HG03469 (cell line): ENCODE measurements at regions not wholly inside any gene's neighbourhood (a gene's known extent, or its start where the extent isn't known, plus 50 kb on each side); places are given as distances from the start of the nearest gene placed in this dataset.

ENCODE experiments used
- ATAC-seq: cut with Tn5 transposase; IDR thresholded peaks from one replicate; pipeline ENCODE4 v1.9.1; 2021; ENCODE audit warnings: mild to moderate bottlenecking, moderate library complexity, moderate number of reproducible peaks; ENCODE audit not compliant: unreplicated experiment

DNA sequence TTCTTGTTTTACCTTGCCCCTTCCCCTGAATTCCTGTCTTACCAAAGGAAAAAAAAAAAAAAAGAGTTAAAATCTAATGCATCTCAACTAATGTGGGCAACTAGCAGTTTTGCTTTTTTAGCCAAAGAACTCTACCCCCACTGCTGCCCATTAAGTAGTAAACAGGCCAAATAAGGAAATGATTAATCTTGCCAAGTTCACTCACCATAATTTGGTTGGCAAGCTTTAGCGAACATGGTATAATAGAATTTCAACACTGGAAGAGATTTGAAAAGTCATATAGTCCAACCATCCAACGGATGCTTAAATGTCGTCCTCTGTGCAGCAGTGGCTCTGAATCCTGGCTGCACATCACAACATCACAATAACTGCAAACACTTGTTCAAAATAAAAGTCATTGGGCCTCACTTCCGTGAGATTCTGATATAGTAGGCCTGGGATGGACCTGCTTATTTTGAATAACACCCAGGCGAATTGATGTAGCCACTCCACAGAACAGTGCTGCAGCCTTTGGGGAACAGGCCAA lies 142.0 kb upstream of the UBE2E1 start:
- no peak for ATAC-seq

DNA sequence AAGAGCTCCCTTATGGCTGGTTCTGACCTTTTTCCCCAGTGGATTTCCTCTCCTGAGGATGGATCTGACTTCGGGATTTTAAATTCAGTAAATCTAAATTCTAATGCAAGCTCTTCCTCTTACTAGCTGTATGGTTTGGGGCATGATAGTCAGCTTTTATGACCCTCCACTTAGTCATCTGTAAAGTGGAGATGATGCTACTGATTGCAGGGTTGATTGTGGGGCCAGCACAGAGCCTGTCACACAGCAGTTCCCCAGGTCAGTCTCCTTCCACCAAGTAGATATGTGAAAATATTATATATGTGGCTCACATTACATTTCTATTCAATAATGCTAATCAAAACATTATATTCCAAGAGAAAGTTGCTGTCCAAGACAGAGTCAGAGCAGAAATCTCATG lies 141.3 kb upstream of the UBE2E1 start:
- ATAC-seq, result no peak

DNA sequence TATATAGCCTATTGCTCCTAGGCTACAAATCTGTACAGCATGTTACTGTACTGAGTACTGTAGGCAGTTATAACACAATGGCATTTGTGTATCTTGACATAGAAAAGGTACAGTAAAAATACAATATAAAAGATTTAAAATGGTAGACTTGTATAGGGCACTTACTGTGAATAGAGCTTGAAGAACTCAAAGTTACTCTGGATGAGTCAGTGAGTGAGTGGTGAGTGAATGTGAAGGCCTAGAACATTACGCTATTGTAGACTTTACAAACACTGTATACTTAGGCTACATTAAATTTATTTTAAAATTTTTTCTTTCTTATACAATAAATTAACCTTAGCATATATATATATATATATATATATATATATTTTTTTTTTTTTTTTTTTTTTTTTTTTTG lies 140.0 kb upstream of the UBE2E1 start:
- no peak for ATAC-seq

DNA sequence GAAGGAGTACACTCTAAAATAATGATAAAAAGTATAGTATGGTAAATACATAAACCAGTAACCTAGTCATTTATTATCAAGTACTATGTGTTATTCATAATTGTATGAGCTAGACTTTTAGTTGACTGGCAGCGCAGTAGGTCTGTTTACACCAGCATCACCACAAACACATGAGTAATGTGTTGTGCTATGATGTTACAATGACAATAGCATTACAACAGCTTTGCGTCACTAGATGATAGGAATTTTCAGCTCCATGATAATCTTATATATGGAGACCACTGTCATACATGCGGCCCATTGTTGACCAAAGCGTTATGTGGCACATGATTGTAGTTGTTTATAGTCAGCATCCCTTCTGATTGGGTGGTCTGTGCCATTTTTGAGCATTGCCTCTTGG lies 138.9 kb upstream of the UBE2E1 start:
- ATAC-seq, result no peak

DNA sequence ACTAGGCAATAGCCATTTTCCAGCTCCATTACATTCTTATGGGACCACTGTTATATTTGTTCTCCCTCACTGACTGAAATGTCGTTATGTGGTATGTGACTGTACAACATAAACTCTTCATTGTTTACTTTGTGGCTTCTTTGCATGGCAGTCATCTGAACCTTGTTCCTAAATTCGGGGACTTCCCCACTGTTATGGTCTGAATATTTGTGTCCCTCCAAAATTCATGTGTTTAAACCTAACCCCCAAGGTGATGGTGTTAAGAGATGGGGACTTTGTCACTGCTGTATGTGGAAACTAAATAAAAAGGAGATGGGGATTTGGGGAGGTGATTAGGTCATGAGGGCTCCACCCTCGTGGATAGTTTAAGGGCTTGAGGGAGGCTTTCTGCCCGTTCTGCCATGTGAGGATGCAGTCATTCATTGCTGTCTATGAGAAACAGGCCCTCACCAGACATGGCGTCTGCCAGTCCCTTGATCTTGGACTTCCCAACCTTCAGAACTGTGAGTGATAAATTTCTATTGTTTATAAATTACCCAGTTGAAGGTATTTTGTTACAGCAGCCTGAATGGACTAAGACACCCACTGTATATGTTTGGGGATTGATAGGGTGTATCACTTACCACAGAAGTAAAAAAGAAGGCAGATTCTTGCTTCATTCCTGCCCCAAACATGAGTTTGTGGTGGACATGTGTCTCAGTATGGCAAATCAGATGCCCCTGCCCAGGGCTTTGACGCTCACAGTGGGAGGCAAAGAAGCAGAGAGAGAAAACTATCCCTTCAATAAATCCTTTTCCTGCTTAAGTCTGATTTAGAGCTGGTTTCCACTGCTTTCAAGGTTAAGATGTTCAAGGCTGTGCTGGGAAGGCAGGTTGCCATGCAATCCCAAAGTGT lies 138.0 kb upstream of the UBE2E1 start:
- ATAC-seq, result no peak

DNA sequence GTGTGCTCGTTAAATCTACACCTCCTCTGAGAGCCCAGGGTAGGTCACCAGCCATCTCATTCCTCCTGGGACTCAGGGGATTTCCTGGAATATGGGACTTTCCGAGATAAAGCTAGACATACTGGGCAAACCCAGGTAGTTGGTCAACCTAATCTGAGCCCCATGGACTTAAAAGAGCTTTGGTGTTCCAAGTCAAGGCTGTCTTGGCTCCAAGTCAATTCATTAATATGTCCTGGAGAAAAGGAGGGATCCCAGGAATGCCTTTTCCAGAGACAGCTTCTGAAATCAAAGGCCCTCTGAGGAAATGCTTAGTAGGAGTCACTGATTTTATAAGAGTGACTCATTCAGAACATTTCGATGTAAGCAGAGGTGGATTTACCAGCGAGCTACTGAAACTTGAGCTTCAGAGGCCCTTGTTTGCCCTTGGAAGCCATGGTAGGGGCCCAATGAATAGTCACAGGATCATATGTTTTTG lies 137.3 kb upstream of the UBE2E1 start:
- ATAC-seq, result no peak

DNA sequence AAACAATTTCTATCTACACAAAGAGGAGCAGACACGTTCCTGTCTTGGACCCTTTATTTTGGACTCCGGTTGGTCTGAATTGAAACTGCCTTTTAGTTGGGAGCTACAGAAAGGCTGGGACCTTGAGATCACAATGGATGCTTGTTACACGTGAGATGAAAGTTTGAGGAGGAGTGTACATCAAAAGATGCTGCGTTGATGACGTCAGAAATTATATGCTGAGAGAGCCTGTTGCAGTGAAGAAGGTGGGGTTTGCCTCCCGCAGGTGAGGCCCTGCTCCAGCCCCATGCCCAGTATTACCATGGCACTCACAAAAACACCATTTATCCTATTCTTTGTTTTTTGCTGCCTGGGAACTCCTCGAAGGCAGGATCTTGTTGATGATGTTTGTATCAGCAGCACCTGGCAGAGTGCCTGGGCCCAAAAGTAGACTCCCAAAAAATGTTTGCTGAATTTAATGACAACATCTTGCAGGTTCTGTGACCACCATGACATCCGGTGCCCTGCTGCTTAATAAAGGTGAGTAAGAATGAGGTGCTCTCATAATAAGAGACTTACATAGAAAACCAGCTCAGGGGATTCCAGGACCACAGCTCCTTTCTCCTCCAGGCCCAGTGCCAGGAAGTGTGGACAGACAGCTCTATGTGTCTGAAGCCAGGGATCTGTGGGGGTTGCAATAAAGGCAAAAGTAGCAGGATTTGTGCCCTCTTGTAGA lies 136.1 kb upstream of the UBE2E1 start:
- ATAC-seq, result no peak

DNA sequence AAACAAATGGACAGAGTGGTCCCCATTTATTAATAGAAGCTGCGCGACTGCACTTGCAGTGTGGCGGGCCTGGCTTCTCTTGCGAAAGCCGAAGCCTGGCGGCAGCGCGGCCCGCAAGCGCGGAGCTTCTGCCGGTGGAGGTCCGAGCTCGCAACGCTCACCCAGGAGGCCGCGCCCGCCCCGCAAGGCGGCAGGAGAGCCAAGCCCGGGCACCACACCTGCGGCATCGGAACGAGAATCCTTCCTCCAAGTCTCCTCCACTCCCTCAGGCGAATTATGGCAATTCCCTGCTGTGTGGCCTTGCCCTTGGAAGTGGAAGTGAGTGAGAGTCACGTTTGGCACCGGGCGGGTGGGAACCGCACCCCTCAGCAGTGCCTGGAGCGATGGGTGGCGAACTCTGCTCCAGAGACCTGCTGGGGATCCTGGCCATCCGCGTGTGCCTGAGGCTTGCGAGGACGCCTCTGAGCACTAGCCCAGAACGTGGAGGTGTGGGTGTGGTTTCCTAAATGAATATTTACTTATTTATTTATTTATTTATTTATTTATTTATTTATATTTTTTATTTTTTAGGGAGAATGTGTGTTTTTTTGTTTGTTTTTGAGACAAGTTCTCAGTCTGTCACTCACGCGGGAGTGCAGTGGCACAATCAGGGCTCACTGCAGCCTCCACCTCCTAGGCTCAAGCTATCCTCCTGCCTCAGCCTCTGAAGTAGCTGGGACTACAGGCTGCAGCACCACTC lies 133.7 kb upstream of the UBE2E1 start:
- ATAC-seq, result no peak

DNA sequence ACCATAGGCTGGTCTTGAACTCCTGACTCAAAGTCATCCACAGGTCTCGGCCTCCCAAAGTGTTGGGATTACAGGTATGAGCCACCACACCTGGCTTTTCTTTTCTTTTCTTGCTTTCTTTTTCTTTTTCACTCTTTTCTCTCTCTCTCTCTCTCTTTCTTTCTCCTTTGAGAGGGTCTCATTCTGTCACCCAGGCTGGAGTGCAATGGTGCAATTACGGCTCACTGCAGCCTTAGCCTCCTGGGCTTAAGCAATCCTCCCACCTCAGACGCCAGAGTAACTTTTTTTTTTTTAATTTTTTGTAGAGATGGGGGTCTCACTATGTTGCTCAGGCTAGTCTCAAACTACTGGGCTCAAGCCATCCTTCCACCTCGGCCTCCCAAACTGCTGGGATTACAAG lies 133.1 kb upstream of the UBE2E1 start:
- no peak for ATAC-seq

DNA sequence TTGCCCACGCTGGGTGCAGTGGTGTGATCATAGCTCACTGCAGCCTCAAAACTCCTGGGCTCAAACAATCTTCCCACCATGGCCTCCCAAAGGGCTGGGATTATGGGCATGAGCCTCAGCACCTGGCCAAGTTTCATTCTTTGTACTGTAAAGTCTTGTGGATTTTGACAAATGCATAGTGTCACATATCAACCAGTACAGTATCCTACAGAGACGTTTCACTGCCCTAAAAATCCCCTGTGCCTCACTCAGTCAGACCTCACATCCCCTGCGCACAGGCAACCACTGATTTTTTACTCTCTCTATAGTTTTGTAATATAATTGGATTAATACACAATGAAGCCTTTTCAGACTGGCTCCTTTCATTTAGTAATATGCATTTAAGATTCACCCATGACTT lies 130.7 kb upstream of the UBE2E1 start:
- ATAC-seq, result no peak

DNA sequence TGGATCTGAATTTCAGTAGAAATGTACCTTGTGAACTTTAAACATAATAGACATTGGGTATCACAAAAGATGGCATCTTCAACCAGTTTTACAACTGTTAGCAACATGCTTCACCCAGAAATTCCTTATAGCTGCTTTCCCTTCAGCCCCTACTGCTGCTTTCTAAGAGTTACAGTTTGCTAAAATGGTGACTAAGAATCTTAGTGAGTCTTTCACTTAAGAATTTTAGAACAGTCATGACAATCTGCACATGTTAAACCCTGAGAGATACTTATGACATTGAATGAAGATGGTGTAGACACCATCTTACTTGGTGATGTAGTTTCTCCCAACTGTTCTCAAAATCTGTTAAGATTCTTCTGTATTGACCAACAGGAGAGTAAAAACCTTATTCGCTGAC lies 129.7 kb upstream of the UBE2E1 start:
- no peak for ATAC-seq

DNA sequence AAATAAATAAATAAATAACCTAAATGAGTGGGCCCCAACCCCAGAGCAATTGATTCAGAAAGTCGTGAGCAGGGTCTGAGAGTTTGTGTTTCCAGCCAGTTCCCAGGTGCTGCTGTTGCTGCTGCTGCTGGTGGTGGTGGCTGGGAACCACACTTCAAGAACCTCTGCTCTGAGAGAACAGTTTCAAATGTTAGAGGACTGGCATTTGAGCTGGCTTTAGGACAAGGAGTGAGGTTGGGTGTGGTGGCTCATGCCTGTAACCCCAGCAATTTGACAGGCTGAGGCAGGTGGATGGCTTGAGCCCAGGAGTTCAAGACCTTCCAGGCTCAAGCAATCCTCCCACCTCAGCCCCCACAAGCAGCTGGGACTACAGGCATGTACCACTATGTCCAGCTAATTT lies 123.1 kb upstream of the UBE2E1 start:
- ATAC-seq, result no peak

DNA sequence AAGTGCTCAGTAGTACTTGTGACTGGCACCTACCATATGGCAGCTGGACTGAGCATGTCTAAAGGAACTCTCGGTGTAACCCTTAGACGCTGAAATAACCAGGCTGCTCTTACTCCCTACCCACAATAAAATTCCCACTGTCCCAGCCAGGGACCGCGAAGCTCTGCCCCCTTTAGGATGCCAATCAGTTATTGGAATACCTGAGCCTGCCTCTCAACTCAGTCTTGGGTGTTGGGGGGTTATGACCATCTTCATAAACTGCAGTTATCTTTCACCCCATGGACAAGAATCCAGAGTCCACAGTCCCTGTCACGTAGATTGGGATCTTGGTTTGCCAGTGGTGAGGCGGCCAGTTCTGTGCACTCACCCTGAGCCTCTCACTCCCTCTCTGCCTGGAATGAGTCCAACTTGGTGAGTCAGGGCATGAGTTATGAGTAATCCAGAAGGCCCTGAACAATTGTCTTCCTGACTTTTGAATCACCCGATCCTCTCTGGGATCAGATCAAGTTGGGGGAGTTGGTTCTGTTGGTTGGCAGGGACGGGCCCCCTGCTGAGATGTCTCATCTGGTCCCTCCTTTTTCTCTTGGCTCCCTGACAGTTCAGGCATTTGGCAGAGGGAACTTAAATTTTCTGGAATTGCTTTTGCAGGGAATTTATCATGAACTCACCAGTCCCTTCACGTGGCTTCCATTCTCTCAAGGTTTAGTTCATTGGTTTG lies 120.1 kb upstream of the UBE2E1 start:
- no peak for ATAC-seq

DNA sequence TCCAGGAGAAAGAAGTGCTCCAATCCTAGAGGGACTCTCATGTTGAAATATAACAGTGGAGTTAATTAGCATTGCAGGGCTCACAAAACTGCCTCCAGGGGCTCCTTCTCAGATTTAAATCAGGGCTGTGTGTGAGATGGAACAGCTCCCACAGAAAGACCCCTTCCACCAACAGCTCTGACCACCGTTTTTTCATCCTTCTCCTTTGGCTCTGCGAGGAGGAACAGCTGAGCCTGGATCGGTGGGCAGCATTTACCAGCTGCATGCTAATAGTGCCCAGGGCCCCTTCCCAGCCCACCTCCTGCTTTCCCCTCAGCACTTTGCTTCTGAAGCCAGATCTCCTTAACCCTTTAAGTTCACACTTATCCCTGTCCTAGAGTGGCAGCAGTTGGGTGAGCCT lies 119.2 kb upstream of the UBE2E1 start:
- no peak for ATAC-seq

DNA sequence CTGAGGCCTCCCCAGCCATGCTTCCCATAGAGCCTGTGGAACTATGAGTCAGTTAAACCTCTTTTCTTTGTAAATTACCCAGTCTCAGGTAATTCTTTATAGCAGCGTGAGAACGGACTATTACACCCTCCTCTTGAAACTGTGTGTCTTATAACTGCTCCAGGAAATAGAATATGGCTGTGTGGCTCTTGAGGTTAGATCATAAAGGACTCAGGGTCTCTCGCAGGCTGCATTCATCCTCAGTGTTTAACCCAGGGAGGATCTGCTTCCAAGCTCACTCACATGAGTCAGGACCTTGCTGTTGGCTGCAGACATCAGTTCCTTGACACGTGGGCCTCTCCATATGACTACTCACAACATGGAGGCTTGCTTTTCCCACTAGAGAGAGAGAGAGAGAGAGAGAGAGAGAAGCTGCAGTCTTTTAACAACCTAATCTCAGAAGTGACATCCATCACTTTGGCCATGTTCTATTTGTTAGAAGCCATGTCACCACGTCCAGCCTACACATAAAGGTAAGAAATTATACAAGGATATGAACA lies 114.3 kb upstream of the UBE2E1 start:
- ATAC-seq, result no peak

DNA sequence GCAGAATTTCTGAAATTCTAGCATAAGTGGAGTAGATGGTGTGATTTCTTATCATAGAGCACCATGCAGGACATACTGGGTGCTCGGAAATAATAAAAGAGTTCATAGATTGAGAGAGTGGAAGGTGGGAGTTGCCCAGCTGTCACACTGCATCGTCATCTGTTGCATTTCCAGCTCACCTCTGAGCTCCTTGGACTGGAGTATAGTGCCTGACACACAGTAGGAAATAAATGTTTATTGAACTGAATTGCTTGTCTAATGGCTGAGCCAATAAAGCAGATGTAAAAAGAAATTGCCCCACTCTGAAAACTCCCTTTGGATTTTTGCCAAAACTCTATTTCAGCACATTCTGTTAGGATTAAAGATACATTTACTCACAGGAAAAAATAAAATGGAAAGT lies 108.9 kb upstream of the UBE2E1 start:
- ATAC-seq, result no peak

DNA sequence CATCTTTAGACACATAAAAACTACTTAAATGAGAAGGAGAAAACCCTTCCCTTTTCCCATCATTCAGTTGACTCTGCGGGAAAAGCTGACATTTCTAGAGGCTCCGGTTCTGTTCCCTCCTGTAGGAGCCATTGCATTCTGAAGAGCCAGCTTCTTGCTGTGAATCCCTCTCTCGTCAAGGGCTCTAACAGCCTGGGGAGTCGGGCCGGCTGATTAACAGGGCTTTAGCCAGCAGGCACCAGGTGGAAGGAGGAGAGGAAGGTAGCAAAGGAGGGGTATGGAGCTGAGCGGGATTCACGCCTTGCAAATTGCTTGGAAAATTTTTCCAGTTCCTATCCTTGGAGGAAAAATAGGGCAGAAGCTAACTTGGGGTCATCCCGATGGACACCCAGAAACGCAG lies 108.3 kb upstream of the UBE2E1 start:
- ATAC-seq, result no peak

DNA sequence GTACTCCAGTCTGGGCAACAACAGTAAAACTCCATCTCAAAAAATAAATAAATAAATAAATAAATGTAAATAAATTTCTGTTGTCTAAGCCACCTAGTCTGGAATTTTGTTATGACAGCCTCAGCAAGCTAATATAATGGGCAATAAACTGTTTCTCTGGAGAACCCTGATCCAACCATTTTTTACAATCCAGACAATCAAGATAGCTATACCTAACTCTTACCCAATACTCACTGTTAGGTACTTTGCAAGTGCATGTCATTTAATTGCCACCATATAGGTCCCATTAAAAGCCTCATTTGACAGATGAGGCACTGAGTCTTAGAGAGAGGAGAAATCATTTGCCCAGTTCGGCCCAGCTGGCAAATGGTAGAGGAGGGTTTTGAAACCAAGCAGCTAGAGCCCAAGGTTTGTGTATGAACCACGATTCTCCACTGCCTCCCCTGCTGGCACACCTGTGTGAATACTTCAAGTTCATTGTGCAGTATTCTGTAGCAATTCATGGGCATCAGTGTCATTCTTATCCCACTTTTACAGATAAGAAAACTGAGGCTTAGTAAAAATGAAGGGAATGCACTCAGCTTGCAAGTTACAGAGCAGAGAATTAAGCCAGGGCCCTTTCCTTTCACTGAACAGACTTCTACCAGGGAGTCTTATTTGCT lies 107.0 kb upstream of the UBE2E1 start:
- ATAC-seq, result no peak

DNA sequence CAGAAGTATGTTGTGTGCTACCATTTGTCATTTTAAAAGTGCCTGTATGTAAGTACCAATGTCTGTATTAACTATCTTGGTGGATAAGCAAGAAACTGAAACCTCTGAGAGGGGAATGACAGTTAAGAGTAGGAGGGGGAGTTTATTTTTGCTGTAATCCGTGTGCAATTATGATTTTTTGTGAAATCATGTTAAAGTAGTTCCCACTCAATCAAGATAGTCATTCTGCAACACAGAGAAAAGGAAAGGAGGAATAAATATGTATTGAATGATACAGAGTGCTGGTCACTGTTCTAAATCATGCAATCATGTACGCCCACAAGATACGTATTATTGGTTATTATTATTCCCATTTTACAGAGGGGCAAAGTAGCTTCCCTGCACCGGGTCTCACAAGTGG lies 105.1 kb upstream of the UBE2E1 start:
- ATAC-seq, result no peak
